22Rv1 (cell line): ENCODE measurements at regions not wholly inside any gene's neighbourhood (a gene's known extent, or its start where the extent isn't known, plus 50 kb on each side); places are given as distances from the start of the nearest gene placed in this dataset.

ENCODE experiments used
- CTCF ChIP-seq: fragments of 450-650 bp; IDR thresholded peaks from 2 replicates; pipeline ENCODE4 v1.5.1; 2017; ENCODE audit warnings: mild to moderate bottlenecking
- ZFX ChIP-seq: fragments of 450-650 bp; IDR thresholded peaks from 2 replicates; pipeline ENCODE4 v1.6.1; 2017; ENCODE audit warnings: antibody characterized with exemption, borderline replicate concordance

DNA sequence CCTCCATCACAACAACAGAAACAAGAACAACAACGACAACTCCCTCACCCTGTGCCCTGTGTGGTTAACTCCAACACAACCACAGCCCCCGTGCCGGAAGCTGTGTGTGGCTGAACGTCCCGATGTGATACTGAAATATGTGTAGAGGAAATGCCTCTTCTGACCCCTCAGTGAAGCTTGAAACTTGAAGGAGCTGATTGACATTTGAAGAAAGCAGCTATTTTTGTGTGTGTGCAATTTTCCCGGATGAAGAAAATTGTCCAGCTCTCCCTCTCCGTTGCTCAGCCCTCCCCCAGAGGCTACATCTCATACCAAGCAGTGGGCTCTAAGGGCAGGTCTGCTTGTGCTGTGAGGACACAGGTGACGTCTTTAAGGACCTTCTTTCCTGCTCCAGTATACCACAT lies 173.8 kb downstream of the ICOS start:
- TF ChIP-seq CTCF (no peak), ZFX (no peak)
